ENCODE measurements at regions not wholly inside any gene's neighbourhood (a gene's known extent, or its start where the extent isn't known, plus 50 kb on each side); places are given as distances from the start of the nearest gene placed in this dataset.

GRCh38 chr6:100987556-100987955 lies 106.4 kb upstream of the ASCC3 start:
- TF ChIP-seq ZSCAN18 (tag by site-specific recombination; IDR thresholded peaks at IDR 0.05) (no peak), ZNF610 (tag by site-specific recombination; IDR thresholded peaks at IDR 0.05; ENCODE audit: borderline replicate concordance) (no peak), ZNF548 (tag by site-specific recombination; IDR thresholded peaks at IDR 0.05) (no peak), YY1 (tag by site-specific recombination; IDR thresholded peaks at IDR 0.05) (no peak), CTCF (tag by site-specific recombination; IDR thresholded peaks at IDR 0.05) (no peak), ZNF311 (tag by site-specific recombination; IDR thresholded peaks at IDR 0.05; ENCODE audit: borderline replicate concordance) (no peak), ZNF37A (tag by site-specific recombination; IDR thresholded peaks at IDR 0.05) (no peak), ZNF133 (tag by site-specific recombination; IDR thresholded peaks at IDR 0.05) (no peak), SETDB1 (IDR thresholded peaks at IDR 0.05; ENCODE audit: insufficient read length, low read length) (no peak), ZNF155 (tag by site-specific recombination; IDR thresholded peaks at IDR 0.05) (no peak), ZNF792 (tag by site-specific recombination; IDR thresholded peaks at IDR 0.05) (no peak)
